Activated B cell treated with CpG ODN at 0.5 μM for 24 hours (primary cell): ENCODE measurements at regions not wholly inside any gene's neighbourhood (a gene's known extent, or its start where the extent isn't known, plus 50 kb on each side); places are given as distances from the start of the nearest gene placed in this dataset.

Source experiments
- ATAC-seq: fragments of 200-7000 bp; cut with Tn5 transposase; one replicate; pipeline ENCODE4 v1.10.0; 2021; ENCODE audit warnings: low read depth, mild to moderate bottlenecking, moderate library complexity
- CTCF ChIA-PET: fragments of 350-600 bp; sonication (Branson Sonifier 250); formaldehyde crosslinking; loops from one replicate; lab custom pipeline; 2021; ENCODE audit warnings: antibody characterized with exemption; lab: Charles Lee
- POLR2A ChIA-PET: fragments of 350-600 bp; sonication (Branson Sonifier 250); formaldehyde crosslinking; loops from one replicate; lab custom pipeline; 2021; ENCODE audit warnings: antibody characterized with exemption; lab: Charles Lee
- DNase-seq: peaks from one replicate; pipeline ENCODE4 v3.0.0; 2022
- H3K27ac Mint-ChIP-seq: one replicate; pipeline ENCODE4 v1.8.0; 2020; ENCODE audit warnings: mixed read lengths
- H3K27me3 Mint-ChIP-seq: one replicate; pipeline ENCODE4 v1.8.0; 2021; ENCODE audit warnings: mixed read lengths
- H3K36me3 Mint-ChIP-seq: one replicate; pipeline ENCODE4 v1.8.0; 2021; ENCODE audit warnings: low read depth, mixed read lengths
- H3K4me1 Mint-ChIP-seq: one replicate; pipeline ENCODE4 v1.8.0; 2021; ENCODE audit warnings: mixed read lengths
- H3K4me3 Mint-ChIP-seq: one replicate; pipeline ENCODE4 v1.8.0; 2020; ENCODE audit warnings: mild to moderate bottlenecking, mixed read lengths
- H3K9me3 Mint-ChIP-seq: one replicate; pipeline ENCODE4 v1.8.0; 2020; ENCODE audit warnings: mixed read lengths
- CTCF ChIP-seq: fragments of 200-600 bp; IDR thresholded peaks from one replicate; pipeline ENCODE4 v1.8.0; 2022; ENCODE audit warnings: antibody characterized with exemption, mild to moderate bottlenecking
- intact Hi-C: fragments of 100-400 bp; cut with micrococcal nuclease; formaldehyde crosslinking; loops from one replicate; pipeline ENCODE4 v1.15.1; 2024

- Mint-ChIP-seq H3K4me3 (no peak overlapping the region), H3K9me3 (no peaks in the 10 kb centered on the region), H3K27ac (no peak overlapping the region), H3K27me3 (no peaks in the 10 kb centered on the region), H3K4me1 (no peaks in the 10 kb centered on the region), H3K36me3 (no peaks in the 10 kb centered on the region)
- no peak for TF ChIP-seq CTCF
- ATAC-seq = no peak
- CTCF ChIA-PET = no interaction called here
- intact Hi-C loops = no loop called here
- no peak for DNase-seq
- POLR2A ChIA-PET = no interaction called here
Measured at GRCh38 chr9:2411459-2412215, 209.9 kb upstream of the VLDLR start.

- Mint-ChIP-seq H3K27me3 (peaks cover 1% of the 10 kb centered on the region), H3K27ac (no peak overlapping the region), H3K36me3 (no peaks in the 10 kb centered on the region), H3K4me1 (no peaks in the 10 kb centered on the region), H3K9me3 (no peaks in the 10 kb centered on the region), H3K4me3 (no peak overlapping the region)
- CTCF ChIA-PET = no interaction called here
- ATAC-seq (no peak), DNase-seq (no peak)
- POLR2A ChIA-PET = no interaction called here
- intact Hi-C loops = no loop called here
- no peak for TF ChIP-seq CTCF
Measured at GRCh38 chr9:2413160-2413805, 208.3 kb upstream of the VLDLR start.

GRCh38 chr9:2414465-2414864, 207.1 kb upstream of the VLDLR start:
- Mint-ChIP-seq H3K27me3 (peaks cover 1% of the 10 kb centered on the region), H3K36me3 (no peaks in the 10 kb centered on the region), H3K4me1 (no peaks in the 10 kb centered on the region), H3K9me3 (no peaks in the 10 kb centered on the region), H3K4me3 (no peak overlapping the region), H3K27ac (no peak overlapping the region)
- intact Hi-C loops = no loop called here
- ChIA-PET CTCF (no interaction called here), POLR2A (no interaction called here)
- DNase-seq (no peak), ATAC-seq (no peak)
- no peak for TF ChIP-seq CTCF

GRCh38 chr9:2415326-2415725, 206.3 kb upstream of the VLDLR start:
- DNase-seq (no peak), ATAC-seq (no peak)
- H3K36me3 Mint-ChIP-seq = no peaks in the 10 kb centered on the region
- CTCF ChIA-PET = no interaction called here
- no peak for TF ChIP-seq CTCF
- H3K9me3 Mint-ChIP-seq = no peaks in the 10 kb centered on the region
- H3K27me3 Mint-ChIP-seq = peaks cover 4% of the 10 kb centered on the region
- no peak overlapping the region for H3K27ac Mint-ChIP-seq
- intact Hi-C loops = no loop called here
- H3K4me3 Mint-ChIP-seq = no peak overlapping the region
- POLR2A ChIA-PET = no interaction called here
- H3K4me1 Mint-ChIP-seq = no peaks in the 10 kb centered on the region

- H3K27me3 Mint-ChIP-seq = peaks cover 7% of the 10 kb centered on the region
- ChIA-PET CTCF (no interaction called here), POLR2A (no interaction called here)
- H3K27ac Mint-ChIP-seq = no peak overlapping the region
- no peak for TF ChIP-seq CTCF
- intact Hi-C loops = no loop called here
- H3K36me3 Mint-ChIP-seq = no peaks in the 10 kb centered on the region
- DNase-seq (no peak), ATAC-seq (no peak)
- H3K9me3 Mint-ChIP-seq = no peaks in the 10 kb centered on the region
- H3K4me1 Mint-ChIP-seq = no peaks in the 10 kb centered on the region
- no peak overlapping the region for H3K4me3 Mint-ChIP-seq
Measured at GRCh38 chr9:2417730-2418129, 203.9 kb upstream of the VLDLR start.
